ENCODE measurements at regions not wholly inside any gene's neighbourhood (a gene's known extent, or its start where the extent isn't known, plus 50 kb on each side); places are given as distances from the start of the nearest gene placed in this dataset.

DNA sequence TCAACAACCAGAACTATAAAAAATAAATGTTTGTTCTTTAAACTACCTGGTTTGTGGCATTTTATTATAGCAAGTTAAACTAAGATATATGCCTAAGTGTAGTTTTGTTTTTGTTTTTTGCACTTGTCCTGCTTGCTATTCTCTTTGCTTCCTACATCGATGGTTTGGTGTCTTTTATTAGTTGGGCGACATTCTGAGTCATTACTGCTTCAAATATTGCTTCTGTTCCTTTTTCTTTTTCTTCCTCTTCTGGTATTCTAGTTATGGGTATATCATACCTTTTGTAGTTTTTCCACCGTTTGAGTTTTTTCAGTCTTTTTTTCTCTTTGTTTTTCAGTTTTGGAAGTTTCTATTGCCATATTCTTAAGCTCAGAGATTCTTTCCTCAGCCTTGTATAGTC lies 86.9 kb downstream of the MACIR start:
- TF ChIP-seq, protein P1, sequence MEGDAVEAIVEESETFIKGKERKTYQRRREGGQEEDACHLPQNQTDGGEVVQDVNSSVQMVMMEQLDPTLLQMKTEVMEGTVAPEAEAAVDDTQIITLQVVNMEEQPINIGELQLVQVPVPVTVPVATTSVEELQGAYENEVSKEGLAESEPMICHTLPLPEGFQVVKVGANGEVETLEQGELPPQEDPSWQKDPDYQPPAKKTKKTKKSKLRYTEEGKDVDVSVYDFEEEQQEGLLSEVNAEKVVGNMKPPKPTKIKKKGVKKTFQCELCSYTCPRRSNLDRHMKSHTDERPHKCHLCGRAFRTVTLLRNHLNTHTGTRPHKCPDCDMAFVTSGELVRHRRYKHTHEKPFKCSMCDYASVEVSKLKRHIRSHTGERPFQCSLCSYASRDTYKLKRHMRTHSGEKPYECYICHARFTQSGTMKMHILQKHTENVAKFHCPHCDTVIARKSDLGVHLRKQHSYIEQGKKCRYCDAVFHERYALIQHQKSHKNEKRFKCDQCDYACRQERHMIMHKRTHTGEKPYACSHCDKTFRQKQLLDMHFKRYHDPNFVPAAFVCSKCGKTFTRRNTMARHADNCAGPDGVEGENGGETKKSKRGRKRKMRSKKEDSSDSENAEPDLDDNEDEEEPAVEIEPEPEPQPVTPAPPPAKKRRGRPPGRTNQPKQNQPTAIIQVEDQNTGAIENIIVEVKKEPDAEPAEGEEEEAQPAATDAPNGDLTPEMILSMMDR (IDR thresholded peaks at IDR 0.05; ENCODE audit: low read length) = no peak
- no peak for TF ChIP-seq EZH2 (IDR thresholded peaks at IDR 0.05; ENCODE audit: borderline replicate concordance, low read length)
- no peaks in the 10 kb centered on the region for H3K27me3 ChIP-seq (ENCODE audit: insufficient read depth, low read length)
- H2AFZ ChIP-seq (ENCODE audit: low read length) = no peak overlapping the region
- H3K27ac ChIP-seq (ENCODE audit: low read depth, low read length, poor library complexity, severe bottlenecking) = no peak overlapping the region
- no peaks in the 10 kb centered on the region for H3F3A ChIP-seq (ENCODE audit: insufficient read depth, low read length)
- H3K4me2 ChIP-seq (ENCODE audit: low read length) = no peak overlapping the region
- no peaks in the 10 kb centered on the region for H3K9me3 ChIP-seq (ENCODE audit: low read length)
- no peaks in the 10 kb centered on the region for H3K4me1 ChIP-seq (ENCODE audit: insufficient read depth, low read length, severe bottlenecking)
- no peaks in the 10 kb centered on the region for H4K20me1 ChIP-seq (ENCODE audit: insufficient read depth, low read length)
- no peaks in the 10 kb centered on the region for H3K9me2 ChIP-seq (ENCODE audit: low read depth, low read length)
- no peaks in the 10 kb centered on the region for H3K36me3 ChIP-seq (ENCODE audit: insufficient read depth, low read length)
- no peak overlapping the region for H3K4me3 ChIP-seq (ENCODE audit: low read depth, low read length, poor library complexity, severe bottlenecking)
- H3K9ac ChIP-seq (ENCODE audit: low read length) = no peak overlapping the region
- no peaks in the 10 kb centered on the region for H3K79me2 ChIP-seq (ENCODE audit: insufficient read depth, low read length)

DNA sequence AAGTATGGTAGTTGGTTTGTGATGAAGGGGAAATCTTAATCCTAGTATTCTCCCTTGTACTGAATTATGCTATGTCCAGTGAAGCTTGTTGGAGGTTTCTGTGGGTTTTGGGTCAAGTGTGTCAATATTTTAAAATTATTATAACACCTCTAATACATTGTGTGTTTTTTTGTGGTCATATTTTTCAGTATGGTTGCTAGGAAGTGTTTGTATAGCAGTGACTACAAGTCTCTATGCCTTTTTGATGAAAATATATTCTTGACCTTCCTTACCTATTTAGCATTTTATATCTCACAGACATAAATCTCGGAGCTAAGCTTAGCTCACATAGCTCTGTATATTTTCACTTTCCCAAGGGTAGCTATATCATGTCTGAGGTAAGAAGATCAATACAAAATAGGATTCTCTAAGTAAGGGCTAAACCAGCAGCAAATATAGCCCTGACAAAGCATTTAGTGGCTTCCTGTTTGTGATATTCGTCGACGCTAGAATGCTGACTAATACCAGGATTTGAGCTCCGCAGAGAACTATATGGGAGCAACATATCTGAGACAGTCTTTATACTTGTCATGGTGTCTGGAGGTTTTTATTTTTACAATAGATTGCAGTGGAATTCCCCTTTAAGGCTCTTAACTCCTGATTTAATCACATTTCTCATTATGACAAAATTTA lies 82.3 kb downstream of the MACIR start:
- Histone ChIP-seq H3K4me1 (ENCODE audit: insufficient read depth, low read length, severe bottlenecking) (no peaks in the 10 kb centered on the region), H2AFZ (ENCODE audit: low read length) (no peak overlapping the region), H3K9me2 (ENCODE audit: low read depth, low read length) (no peaks in the 10 kb centered on the region), H3K36me3 (ENCODE audit: insufficient read depth, low read length) (no peaks in the 10 kb centered on the region), H4K20me1 (ENCODE audit: insufficient read depth, low read length) (no peaks in the 10 kb centered on the region), H3K4me3 (ENCODE audit: low read depth, low read length, poor library complexity, severe bottlenecking) (no peak overlapping the region), H3K4me2 (ENCODE audit: low read length) (no peak overlapping the region), H3F3A (ENCODE audit: insufficient read depth, low read length) (no peaks in the 10 kb centered on the region), H3K9ac (ENCODE audit: low read length) (no peak overlapping the region), H3K9me3 (ENCODE audit: low read length) (no peaks in the 10 kb centered on the region), H3K27me3 (ENCODE audit: insufficient read depth, low read length) (no peaks in the 10 kb centered on the region), H3K27ac (ENCODE audit: low read depth, low read length, poor library complexity, severe bottlenecking) (no peak overlapping the region), H3K79me2 (ENCODE audit: insufficient read depth, low read length) (no peaks in the 10 kb centered on the region)
- TF ChIP-seq, protein P1 (IDR thresholded peaks at IDR 0.05; ENCODE audit: low read length) = no peak
- TF ChIP-seq EZH2 (IDR thresholded peaks at IDR 0.05; ENCODE audit: borderline replicate concordance, low read length) = no peak

DNA sequence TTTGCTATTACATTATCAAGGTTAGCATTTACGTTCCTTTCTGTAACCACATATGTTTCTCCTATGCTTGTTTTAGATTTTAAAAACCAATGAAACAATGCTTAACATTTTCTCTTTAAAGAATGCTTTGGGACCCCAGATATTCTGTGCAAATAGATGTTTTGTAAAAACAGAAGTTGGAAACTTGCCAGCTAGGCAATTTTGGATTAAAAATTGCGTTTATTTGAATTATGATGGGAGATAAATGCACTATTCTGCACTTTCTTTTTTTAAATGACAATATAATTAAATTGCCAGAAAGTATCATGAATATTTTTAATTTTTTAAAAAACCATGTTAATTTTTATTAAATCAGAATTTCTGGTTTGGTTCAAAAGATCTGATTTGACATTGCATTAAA lies 81.6 kb downstream of the MACIR start:
- no peak overlapping the region for H2AFZ ChIP-seq (ENCODE audit: low read length)
- H3K4me1 ChIP-seq (ENCODE audit: insufficient read depth, low read length, severe bottlenecking) = no peaks in the 10 kb centered on the region
- no peaks in the 10 kb centered on the region for H4K20me1 ChIP-seq (ENCODE audit: insufficient read depth, low read length)
- H3K9ac ChIP-seq (ENCODE audit: low read length) = no peak overlapping the region
- H3K27ac ChIP-seq (ENCODE audit: low read depth, low read length, poor library complexity, severe bottlenecking) = no peak overlapping the region
- no peaks in the 10 kb centered on the region for H3K9me2 ChIP-seq (ENCODE audit: low read depth, low read length)
- no peaks in the 10 kb centered on the region for H3K27me3 ChIP-seq (ENCODE audit: insufficient read depth, low read length)
- H3K36me3 ChIP-seq (ENCODE audit: insufficient read depth, low read length) = no peaks in the 10 kb centered on the region
- H3K79me2 ChIP-seq (ENCODE audit: insufficient read depth, low read length) = no peaks in the 10 kb centered on the region
- H3K4me2 ChIP-seq (ENCODE audit: low read length) = no peak overlapping the region
- TF ChIP-seq EZH2 (IDR thresholded peaks at IDR 0.05; ENCODE audit: borderline replicate concordance, low read length) = no peak
- TF ChIP-seq, protein P1 (IDR thresholded peaks at IDR 0.05; ENCODE audit: low read length) = no peak
- no peaks in the 10 kb centered on the region for H3F3A ChIP-seq (ENCODE audit: insufficient read depth, low read length)
- no peaks in the 10 kb centered on the region for H3K9me3 ChIP-seq (ENCODE audit: low read length)
- H3K4me3 ChIP-seq (ENCODE audit: low read depth, low read length, poor library complexity, severe bottlenecking) = no peak overlapping the region

Measured in OCI-LY1 (cell line).